CD14-positive monocyte (primary cell): ENCODE measurements at regions not wholly inside any gene's neighbourhood (a gene's known extent, or its start where the extent isn't known, plus 50 kb on each side); places are given as distances from the start of the nearest gene placed in this dataset.

Experiments
- DNase-seq, 3 donors: peaks; one replicate each; pipeline ENCODE4 v3.0.0-alpha.2; 2011 to 2022
- H2AFZ ChIP-seq: 2 replicates; pipeline ENCODE4 v1.6.0; 2012; ENCODE audit warnings: mild to moderate bottlenecking, low read depth, low read length, inconsistent platforms; ENCODE audit not compliant: insufficient read depth, poor library complexity, severe bottlenecking
- H3K27ac ChIP-seq, 2 donors: 1 replicate in 1 of 2; 2 replicates in 1 of 2; pipeline ENCODE4 v1.5.1; 2012 to 2013; ENCODE audit warnings: low read length in 2 of 2, control low read depth in 1 of 2, inconsistent platforms in 1 of 2, low read depth in 1 of 2, mild to moderate bottlenecking in 1 of 2
- H3K27me3 ChIP-seq, 2 donors: one replicate each; pipeline versions ENCODE4 v1.6.0 to v1.6.1; 2011 to 2013; ENCODE audit warnings: low read length in 2 of 2; ENCODE audit not compliant: control insufficient read depth in 2 of 2, insufficient read depth in 2 of 2
- H3K36me3 ChIP-seq, 2 donors: replicated peaks in 1 of 2; 1 replicate in 1 of 2; 2 replicates in 1 of 2; pipeline versions ENCODE4 v1.5.1 to v1.6.1; 2012 to 2013; ENCODE audit warnings: low read length in 2 of 2, control low read depth in 1 of 2, inconsistent platforms in 1 of 2, mild to moderate bottlenecking in 1 of 2; ENCODE audit not compliant: insufficient read depth in 2 of 2, control insufficient read depth in 1 of 2
- H3K4me1 ChIP-seq, 2 donors: 1 replicate in 1 of 2; 2 replicates in 1 of 2; pipeline versions ENCODE4 v1.5.1 to v1.6.1; 2012 to 2013; ENCODE audit warnings: low read length in 2 of 2, control low read depth in 1 of 2, inconsistent platforms in 1 of 2, mild to moderate bottlenecking in 1 of 2, moderate library complexity in 1 of 2; ENCODE audit not compliant: insufficient read depth in 2 of 2, control insufficient read depth in 1 of 2
- H3K4me2 ChIP-seq: replicated peaks from 2 replicates; pipeline ENCODE3; 2012; ENCODE audit warnings: low read length, moderate library complexity, mild to moderate bottlenecking; ENCODE audit not compliant: poor library complexity, severe bottlenecking; ENCODE audit errors: extremely low read depth
- H3K4me3 ChIP-seq, 3 experiments: fragments of 200-600 bp in 1 of 3; sonication (generic) in 1 of 3; replicated peaks in 1 of 3; 1 replicate in 2 of 3; 2 replicates in 1 of 3; pipeline ENCODE4 v1.5.1; 2011 to 2013; ENCODE audit warnings: low read length in 3 of 3, mild to moderate bottlenecking in 3 of 3, control low read depth in 2 of 3, low read depth in 2 of 3, inconsistent platforms in 1 of 3, moderate library complexity in 1 of 3
- H3K79me2 ChIP-seq: 2 replicates; pipeline ENCODE4 v1.6.0; 2012; ENCODE audit warnings: mild to moderate bottlenecking, control low read depth, inconsistent platforms, low read length, moderate library complexity; ENCODE audit not compliant: insufficient read depth
- H3K9ac ChIP-seq: 2 replicates; pipeline ENCODE4 v1.6.0; 2017; ENCODE audit warnings: low read length, mild to moderate bottlenecking; ENCODE audit not compliant: insufficient read depth, poor library complexity, severe bottlenecking
- H3K9me3 ChIP-seq, 2 donors: replicated peaks in 1 of 2; 1 replicate in 1 of 2; 2 replicates in 1 of 2; pipeline versions ENCODE4 v1.5.1 to v1.6.1; 2012 to 2013; ENCODE audit warnings: low read length in 2 of 2, control low read depth in 1 of 2; ENCODE audit not compliant: control insufficient read depth in 1 of 2, insufficient read depth in 1 of 2
- H4K20me1 ChIP-seq: 2 replicates; pipeline ENCODE4 v1.6.0; 2012; ENCODE audit warnings: mild to moderate bottlenecking, low read length, control low read depth, moderate library complexity; ENCODE audit not compliant: insufficient read depth
- H3K27ac Mint-ChIP-seq, 7 donors: one replicate each; pipeline ENCODE4 v1.8.0; 2020; ENCODE audit warnings: mild to moderate bottlenecking in 7 of 7, mixed read lengths in 7 of 7, moderate library complexity in 6 of 7, inconsistent platforms in 2 of 7
- H3K27me3 Mint-ChIP-seq, 3 donors: one replicate each; pipeline ENCODE4 v1.8.0; 2021 to 2022; ENCODE audit warnings: low read depth in 3 of 3, mild to moderate bottlenecking in 3 of 3, mixed read lengths in 3 of 3, moderate library complexity in 3 of 3, inconsistent platforms in 1 of 3
- H3K36me3 Mint-ChIP-seq, 2 donors: one replicate each; pipeline ENCODE4 v1.8.0; 2020; ENCODE audit warnings: mixed read lengths in 2 of 2, inconsistent platforms in 1 of 2, mild to moderate bottlenecking in 1 of 2
- H3K4me1 Mint-ChIP-seq: one replicate; pipeline ENCODE4 v1.8.0; 2020; ENCODE audit warnings: mild to moderate bottlenecking, mixed read lengths
- H3K4me3 Mint-ChIP-seq, 2 donors: one replicate each; pipeline ENCODE4 v1.8.0; 2020; ENCODE audit warnings: mild to moderate bottlenecking in 2 of 2, mixed read lengths in 2 of 2, moderate library complexity in 1 of 2
- H3K9me3 Mint-ChIP-seq, 7 donors: one replicate each; pipeline ENCODE4 v1.8.0; 2020 to 2022; ENCODE audit warnings: mixed read lengths in 7 of 7, mild to moderate bottlenecking in 6 of 7, moderate library complexity in 6 of 7, inconsistent platforms in 2 of 7
- WGBS: methylation state at CpG from one replicate; pipeline ENCODE4 v1.1.5; 2013; ENCODE audit warnings: missing lambda C conversion rate; ENCODE audit not compliant: insufficient coverage; 5-methylcytosine and 5-hydroxymethylcytosine counted together
- intact Hi-C, 2 donors: fragments of 100-400 bp; cut with micrococcal nuclease; formaldehyde crosslinking; loops; one replicate each; pipeline versions ENCODE4 v1.15.0 to v1.15.1; 2023
- TF ChIP-seq, protein P1 (sequence below): fragments of 200-600 bp; IDR thresholded peaks from one replicate; pipeline ENCODE4 v1.8.0; 2022; ENCODE audit warnings: antibody characterized with exemption, mild to moderate bottlenecking

DNA sequence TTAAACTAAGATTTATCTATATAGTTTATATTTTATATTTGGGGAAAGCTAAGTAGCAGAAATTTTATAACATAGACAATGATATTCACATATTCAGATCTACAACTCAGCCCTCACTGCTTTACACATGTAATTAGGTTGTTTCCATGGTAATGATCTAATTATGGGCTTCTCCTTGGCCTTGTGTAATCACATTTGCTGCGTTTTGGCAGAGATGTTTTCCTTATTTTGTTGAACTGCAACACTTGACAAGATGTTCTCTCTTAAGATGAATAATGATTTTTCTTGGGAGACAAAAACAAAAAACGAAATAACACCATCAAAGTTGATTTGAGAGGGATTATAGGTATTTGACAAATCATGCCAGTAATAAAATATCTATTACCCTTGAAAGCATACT is 635.6 kb upstream of the TBL1XR1 start:
- H3K9ac ChIP-seq: no peak overlapping the region
- no peak overlapping the region for H3K4me3 Mint-ChIP-seq
- H3K9me3 Mint-ChIP-seq: no peaks in the 10 kb centered on the region
- no peaks in the 10 kb centered on the region for H3K79me2 ChIP-seq
- H3K4me2 ChIP-seq: no peak overlapping the region
- H2AFZ ChIP-seq: no peak overlapping the region
- no peaks in the 10 kb centered on the region for H3K27me3 ChIP-seq
- H3K27ac Mint-ChIP-seq: no peak overlapping the region
- intact Hi-C loops: no loop called here
- H3K36me3 Mint-ChIP-seq: no peaks in the 10 kb centered on the region
- no peaks in the 10 kb centered on the region for H3K36me3 ChIP-seq
- peaks cover 0 to 7% (median 1%) of the 10 kb centered on the region in 3 donors for H3K27me3 Mint-ChIP-seq
- no peak overlapping the region for H3K27ac ChIP-seq
- no peak for DNase-seq
- H3K4me1 Mint-ChIP-seq: peaks cover 5% of the 10 kb centered on the region
- no peak overlapping the region for H3K4me3 ChIP-seq
- TF ChIP-seq, protein P1, sequence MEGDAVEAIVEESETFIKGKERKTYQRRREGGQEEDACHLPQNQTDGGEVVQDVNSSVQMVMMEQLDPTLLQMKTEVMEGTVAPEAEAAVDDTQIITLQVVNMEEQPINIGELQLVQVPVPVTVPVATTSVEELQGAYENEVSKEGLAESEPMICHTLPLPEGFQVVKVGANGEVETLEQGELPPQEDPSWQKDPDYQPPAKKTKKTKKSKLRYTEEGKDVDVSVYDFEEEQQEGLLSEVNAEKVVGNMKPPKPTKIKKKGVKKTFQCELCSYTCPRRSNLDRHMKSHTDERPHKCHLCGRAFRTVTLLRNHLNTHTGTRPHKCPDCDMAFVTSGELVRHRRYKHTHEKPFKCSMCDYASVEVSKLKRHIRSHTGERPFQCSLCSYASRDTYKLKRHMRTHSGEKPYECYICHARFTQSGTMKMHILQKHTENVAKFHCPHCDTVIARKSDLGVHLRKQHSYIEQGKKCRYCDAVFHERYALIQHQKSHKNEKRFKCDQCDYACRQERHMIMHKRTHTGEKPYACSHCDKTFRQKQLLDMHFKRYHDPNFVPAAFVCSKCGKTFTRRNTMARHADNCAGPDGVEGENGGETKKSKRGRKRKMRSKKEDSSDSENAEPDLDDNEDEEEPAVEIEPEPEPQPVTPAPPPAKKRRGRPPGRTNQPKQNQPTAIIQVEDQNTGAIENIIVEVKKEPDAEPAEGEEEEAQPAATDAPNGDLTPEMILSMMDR: no peak
- no peaks in the 10 kb centered on the region for H4K20me1 ChIP-seq
- H3K4me1 ChIP-seq: no peaks in the 10 kb centered on the region
- H3K9me3 ChIP-seq: no peaks in the 10 kb centered on the region
- WGBS: no CpG with 5 or more reads among the region's 2 CpGs

DNA sequence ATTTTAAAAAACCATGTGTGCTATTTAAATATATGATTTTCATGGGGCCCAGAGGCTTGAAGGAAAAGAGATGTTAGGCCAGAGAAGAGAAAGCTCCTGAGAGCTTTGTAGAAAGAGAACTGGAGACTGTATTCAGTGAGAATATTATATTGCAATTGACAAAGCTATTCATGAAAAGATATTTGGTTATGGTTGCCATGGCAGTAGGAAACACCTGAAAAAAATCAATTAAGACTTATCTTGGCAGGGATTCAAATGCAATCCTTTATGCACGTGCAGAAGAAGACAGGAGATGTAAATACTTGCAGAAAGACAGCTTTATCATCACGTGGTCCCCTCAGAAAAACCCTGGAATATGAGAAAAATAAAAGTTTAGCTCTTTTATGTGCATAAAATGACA is 636.0 kb upstream of the TBL1XR1 start:
- H3K27me3 ChIP-seq: no peaks in the 10 kb centered on the region
- no peak overlapping the region for H3K27ac Mint-ChIP-seq
- H3K4me3 Mint-ChIP-seq: no peak overlapping the region
- DNase-seq: no peak
- H3K9ac ChIP-seq: no peak overlapping the region
- H3K36me3 Mint-ChIP-seq: no peaks in the 10 kb centered on the region
- TF ChIP-seq, protein P1: no peak
- no peaks in the 10 kb centered on the region for H3K36me3 ChIP-seq
- H3K4me3 ChIP-seq: no peak overlapping the region
- H3K9me3 Mint-ChIP-seq: no peaks in the 10 kb centered on the region
- no peaks in the 10 kb centered on the region for H4K20me1 ChIP-seq
- intact Hi-C loops: no loop called here
- H3K9me3 ChIP-seq: no peaks in the 10 kb centered on the region
- no peak overlapping the region for H3K4me2 ChIP-seq
- peaks cover 0 to 7% (median 1%) of the 10 kb centered on the region in 3 donors for H3K27me3 Mint-ChIP-seq
- WGBS: 0% methylated on average over 1 of the region's 2 CpGs
- H3K27ac ChIP-seq: no peak overlapping the region
- peaks cover 5% of the 10 kb centered on the region for H3K4me1 Mint-ChIP-seq
- H3K4me1 ChIP-seq: no peaks in the 10 kb centered on the region
- no peak overlapping the region for H2AFZ ChIP-seq
- no peaks in the 10 kb centered on the region for H3K79me2 ChIP-seq
